ENCODE measurements at regions not wholly inside any gene's neighbourhood (a gene's known extent, or its start where the extent isn't known, plus 50 kb on each side); places are given as distances from the start of the nearest gene placed in this dataset.

GRCh38 chr6:165913676-165914570 lies 250.9 kb upstream of the PDE10A start:
- H3K9me3 ChIP-seq (ENCODE audit: low read depth): no peaks in the 10 kb centered on the region
- no peak overlapping the region for H3K4me3 ChIP-seq
- H3K27ac ChIP-seq: no peak overlapping the region
- H3K4me1 Mint-ChIP-seq: no peaks in the 10 kb centered on the region
- no peaks in the 10 kb centered on the region for H4K20me1 ChIP-seq (ENCODE audit: low read depth)
- no peak overlapping the region for H2AFZ ChIP-seq (replicated peaks)
- H3K27me3 ChIP-seq: no peaks in the 10 kb centered on the region
- no peaks in the 10 kb centered on the region for H3F3A ChIP-seq (ENCODE audit: low read depth)
- no peaks in the 10 kb centered on the region for H3K36me3 ChIP-seq
- H3K27ac Mint-ChIP-seq: no peak overlapping the region
- DNase-seq (ENCODE audit: low spot score): no peak
- H3K4me2 ChIP-seq: no peak overlapping the region
- no peaks in the 10 kb centered on the region for H3K4me1 ChIP-seq
- H3K9ac ChIP-seq: no peak overlapping the region
- H3K79me2 ChIP-seq (ENCODE audit: low read depth): no peaks in the 10 kb centered on the region
- H3K4me3 Mint-ChIP-seq: no peak overlapping the region
- H3K27me3 Mint-ChIP-seq (ENCODE audit: insufficient read depth, low read depth): peaks cover 8% of the 10 kb centered on the region
- H3K9me3 Mint-ChIP-seq: no peaks in the 10 kb centered on the region
- no peak for TF ChIP-seq EZH2 (IDR thresholded peaks at IDR 0.05)
- TF ChIP-seq EZH2phosphoT487 (IDR thresholded peaks at IDR 0.05): no peak
- no peaks in the 10 kb centered on the region for H3K36me3 Mint-ChIP-seq

GRCh38 chr6:165910184-165910966 lies 247.3 kb upstream of the PDE10A start:
- no peaks in the 10 kb centered on the region for H3K36me3 Mint-ChIP-seq
- H3K4me3 ChIP-seq: no peak overlapping the region
- H3K27ac ChIP-seq: no peak overlapping the region
- H3K4me2 ChIP-seq: no peak overlapping the region
- no peaks in the 10 kb centered on the region for H3K36me3 ChIP-seq
- no peaks in the 10 kb centered on the region for H3K9me3 ChIP-seq (ENCODE audit: low read depth)
- no peak for TF ChIP-seq EZH2phosphoT487 (IDR thresholded peaks at IDR 0.05)
- TF ChIP-seq EZH2 (IDR thresholded peaks at IDR 0.05): no peak
- H2AFZ ChIP-seq (replicated peaks): no peak overlapping the region
- no peaks in the 10 kb centered on the region for H3K9me3 Mint-ChIP-seq
- H4K20me1 ChIP-seq (ENCODE audit: low read depth): no peaks in the 10 kb centered on the region
- H3K79me2 ChIP-seq (ENCODE audit: low read depth): no peaks in the 10 kb centered on the region
- peaks cover 3% of the 10 kb centered on the region for H3K27me3 Mint-ChIP-seq (ENCODE audit: insufficient read depth, low read depth)
- no peak for DNase-seq (ENCODE audit: low spot score)
- no peaks in the 10 kb centered on the region for H3K4me1 ChIP-seq
- no peak overlapping the region for H3K4me3 Mint-ChIP-seq
- no peaks in the 10 kb centered on the region for H3K4me1 Mint-ChIP-seq
- H3F3A ChIP-seq (ENCODE audit: low read depth): no peaks in the 10 kb centered on the region
- H3K27me3 ChIP-seq: no peaks in the 10 kb centered on the region
- no peak overlapping the region for H3K27ac Mint-ChIP-seq
- H3K9ac ChIP-seq: no peak overlapping the region

- H3K4me1 Mint-ChIP-seq: no peaks in the 10 kb centered on the region
- Histone ChIP-seq H3K9ac (no peak overlapping the region), H3K4me1 (no peaks in the 10 kb centered on the region), H3K27me3 (no peaks in the 10 kb centered on the region), H3K79me2 (ENCODE audit: low read depth) (no peaks in the 10 kb centered on the region), H3K9me3 (ENCODE audit: low read depth) (no peaks in the 10 kb centered on the region), H3K27ac (no peak overlapping the region), H3F3A (ENCODE audit: low read depth) (no peaks in the 10 kb centered on the region), H3K4me2 (no peak overlapping the region), H3K4me3 (no peak overlapping the region), H4K20me1 (ENCODE audit: low read depth) (no peaks in the 10 kb centered on the region), H3K36me3 (no peaks in the 10 kb centered on the region), H2AFZ (replicated peaks) (no peak overlapping the region)
- no peak overlapping the region for H3K27ac Mint-ChIP-seq
- no peak for DNase-seq (ENCODE audit: low spot score)
- no peaks in the 10 kb centered on the region for H3K9me3 Mint-ChIP-seq
- no peak overlapping the region for H3K4me3 Mint-ChIP-seq
- TF ChIP-seq EZH2 (IDR thresholded peaks at IDR 0.05) (no peak), EZH2phosphoT487 (IDR thresholded peaks at IDR 0.05) (no peak), CTCF (IDR thresholded peaks at IDR 0.05) (no peak)
- peaks cover 3% of the 10 kb centered on the region for H3K27me3 Mint-ChIP-seq (ENCODE audit: insufficient read depth, low read depth)
- H3K36me3 Mint-ChIP-seq: no peaks in the 10 kb centered on the region
Measured at GRCh38 chr6:165906736-165907135, 243.7 kb upstream of the PDE10A start.

GRCh38 chr6:165905744-165906143 lies 242.7 kb upstream of the PDE10A start:
- Histone ChIP-seq H4K20me1 (ENCODE audit: low read depth) (no peaks in the 10 kb centered on the region), H2AFZ (replicated peaks) (no peak overlapping the region), H3F3A (ENCODE audit: low read depth) (no peaks in the 10 kb centered on the region), H3K4me2 (no peak overlapping the region), H3K4me1 (no peaks in the 10 kb centered on the region), H3K4me3 (no peak overlapping the region), H3K27me3 (no peaks in the 10 kb centered on the region), H3K9me3 (ENCODE audit: low read depth) (no peaks in the 10 kb centered on the region), H3K36me3 (no peaks in the 10 kb centered on the region), H3K9ac (no peak overlapping the region), H3K79me2 (ENCODE audit: low read depth) (no peaks in the 10 kb centered on the region), H3K27ac (no peak overlapping the region)
- Mint-ChIP-seq H3K36me3 (no peaks in the 10 kb centered on the region), H3K27me3 (ENCODE audit: insufficient read depth, low read depth) (peaks cover 2% of the 10 kb centered on the region), H3K27ac (no peak overlapping the region), H3K9me3 (no peaks in the 10 kb centered on the region), H3K4me3 (no peak overlapping the region), H3K4me1 (no peaks in the 10 kb centered on the region)
- TF ChIP-seq EZH2phosphoT487 (IDR thresholded peaks at IDR 0.05) (no peak), EZH2 (IDR thresholded peaks at IDR 0.05) (no peak), CTCF (IDR thresholded peaks at IDR 0.05) (no peak)
- no peak for DNase-seq (ENCODE audit: low spot score)
